K562 (cell line): ENCODE measurements at regions not wholly inside any gene's neighbourhood (a gene's known extent, or its start where the extent isn't known, plus 50 kb on each side); places are given as distances from the start of the nearest gene placed in this dataset.

ENCODE experiments used
- ATAC-seq: fragments of 200-7000 bp; cut with Tn5 transposase; 3 replicates; pipeline ENCODE4 v1.9.1; 2020; ENCODE audit warnings: moderate library complexity
- BruUV-seq: library from RNA; stranded (reverse); fragments of 400-500 nt; replicated peaks from 2 replicates; lab custom pipeline; 2021; lab: Mats Ljungman, UMichigan
- CTCF ChIA-PET: fragments of 300-600 bp; formaldehyde crosslinking; extraction: SDS; loops from one replicate; lab custom pipeline; 2021; ENCODE audit warnings: low intra/inter-chr PET ratio; lab: Yijun Ruan, JAX
- POLR2A ChIA-PET: fragments of 300-600, 350-650 bp; sonication (Branson Sonifier 250); formaldehyde crosslinking; extraction: SDS; loops from one replicate; lab custom pipeline; 2021; ENCODE audit warnings: antibody characterized with exemption, inconsistent platforms; lab: Yijun Ruan, JAX
- DNase-seq, 4 experiments: peaks; one replicate each; pipeline versions ENCODE4 v3.0.0 to v3.0.0-alpha.2; 2011 to 2018; ENCODE audit warnings: low spot score in 3 of 4, mixed read lengths in 3 of 4; ENCODE audit errors: extremely low read depth in 1 of 4
- FAIRE-seq: peaks from 2 replicates; lab custom pipeline; 2011; peaks lifted over from hg19 to GRCh38; lab: Jason Lieb, UNC
- H2AFZ ChIP-seq: 2 replicates; pipeline ENCODE4 v1.6.0; 2011; ENCODE audit warnings: low read depth, low read length, control low read depth, inconsistent platforms
- H3K27ac ChIP-seq: fragments of 200-600 bp; 3 replicates; pipeline ENCODE4 v1.8.0; 2011; ENCODE audit warnings: low read depth, mild to moderate bottlenecking, control low read depth, inconsistent platforms, low read length, moderate library complexity, mixed read lengths; ENCODE audit errors: extremely low read depth
- H3K27me3 ChIP-seq, 2 experiments: fragments of 300-600 bp in 1 of 2; 2 replicates in 1 of 2; 3 replicates in 1 of 2; pipeline versions ENCODE4 v1.6.0 to v1.8.0; 2011; ENCODE audit warnings: inconsistent platforms in 2 of 2, low read length in 2 of 2, mild to moderate bottlenecking in 1 of 2, mixed read lengths in 1 of 2, moderate library complexity in 1 of 2; ENCODE audit not compliant: control insufficient read depth in 2 of 2, insufficient read depth in 2 of 2
- H3K36me3 ChIP-seq: fragments of 300-600 bp; 3 replicates; pipeline ENCODE4 v1.8.0; 2011; ENCODE audit warnings: mild to moderate bottlenecking, low read length, inconsistent platforms; ENCODE audit not compliant: control insufficient read depth, insufficient read depth
- H3K4me1 ChIP-seq, 2 experiments: fragments of 200-600 bp in 1 of 2; replicated peaks in 1 of 2; 2 replicates in 1 of 2; 3 replicates in 1 of 2; pipeline versions ENCODE4 v1.5.1 to v1.8.0; 2011; ENCODE audit warnings: inconsistent platforms in 2 of 2, low read length in 2 of 2, mild to moderate bottlenecking in 1 of 2, mixed read lengths in 1 of 2, moderate library complexity in 1 of 2; ENCODE audit not compliant: control insufficient read depth in 2 of 2, insufficient read depth in 2 of 2
- H3K4me2 ChIP-seq: 2 replicates; pipeline ENCODE4 v1.6.1; 2011; ENCODE audit warnings: low read length, control low read depth, inconsistent platforms, mixed read lengths; ENCODE audit not compliant: insufficient read depth
- H3K4me3 ChIP-seq: fragments of 200-600 bp; sonication (generic), shearing (Covaris generic); 2 replicates; pipeline ENCODE4 v1.5.1; 2016; ENCODE audit warnings: control low read depth, inconsistent platforms
- H3K79me2 ChIP-seq: fragments of 200-600 bp; 3 replicates; pipeline ENCODE4 v1.8.0; 2011; ENCODE audit warnings: low read length, inconsistent platforms; ENCODE audit not compliant: control insufficient read depth, insufficient read depth
- H3K9ac ChIP-seq, 2 experiments: 2 replicates each; pipeline versions ENCODE4 v1.6.0 to v1.6.1; 2011; ENCODE audit warnings: low read depth in 2 of 2, low read length in 2 of 2, control low read depth in 1 of 2, inconsistent platforms in 1 of 2, mild to moderate bottlenecking in 1 of 2, mixed read lengths in 1 of 2; ENCODE audit not compliant: insufficient read depth in 1 of 2
- H3K9me1 ChIP-seq: one replicate; pipeline ENCODE4 v1.6.0; 2011; ENCODE audit warnings: inconsistent platforms, mild to moderate bottlenecking, low read length, moderate library complexity; ENCODE audit not compliant: control insufficient read depth, insufficient read depth
- H3K9me3 ChIP-seq: replicated peaks from 2 replicates; pipeline ENCODE4 v1.5.1; 2011; ENCODE audit warnings: low read depth, low read length, inconsistent platforms; ENCODE audit not compliant: control insufficient read depth, insufficient read depth
- H4K20me1 ChIP-seq: replicated peaks from 2 replicates; pipeline ENCODE4 v1.6.1; 2011; ENCODE audit warnings: low read length, inconsistent platforms, mixed read lengths; ENCODE audit not compliant: control insufficient read depth, insufficient read depth
- ATF4 ChIP-seq: fragments of 450-650 bp; formaldehyde crosslinking; IDR thresholded peaks from 2 replicates; pipeline ENCODE4 v1.4.0; 2022; ENCODE audit warnings: mild to moderate bottlenecking, moderate library complexity
- CSDE1 ChIP-seq, 2 experiments: fragments of 450-650 bp; IDR thresholded peaks; 2 replicates each; pipeline ENCODE4 v1.6.1; 2016; ENCODE audit warnings: mild to moderate bottlenecking in 1 of 2
- ERF ChIP-seq: fragments of 450-650 bp; formaldehyde crosslinking; IDR thresholded peaks from 2 replicates; pipeline ENCODE4 v1.4.0; 2020; ENCODE audit warnings: mild to moderate bottlenecking, mixed read lengths
- ETS2 ChIP-seq: IDR thresholded peaks from 2 replicates; pipeline ENCODE4 v1.6.1; 2016; ENCODE audit warnings: borderline replicate concordance, missing genetic modification characterization, mild to moderate bottlenecking, moderate library complexity, missing compliant biosample characterization; ENCODE audit not compliant: poor library complexity, severe bottlenecking
- HMG20B ChIP-seq: fragments of 250-450 bp; sonication (Bioruptor Pico); IDR thresholded peaks from 2 replicates; pipeline ENCODE4 v1.5.0; 2021; ENCODE audit warnings: mild to moderate bottlenecking
- IFI16 ChIP-seq: fragments of 250-450 bp; sonication (Bioruptor Pico); IDR thresholded peaks from 2 replicates; pipeline ENCODE4 v2.1.2; 2022; ENCODE audit warnings: mild to moderate bottlenecking, inconsistent platforms
- MAX ChIP-seq: sonication (generic); formaldehyde crosslinking; IDR thresholded peaks from 2 replicates; pipeline ENCODE4 v1.9.0; 2022; ENCODE audit warnings: mild to moderate bottlenecking, missing genetic modification reagents
- NCOR1 ChIP-seq: fragments of 450-650 bp; IDR thresholded peaks from 2 replicates; pipeline ENCODE4 v1.6.1; 2016; ENCODE audit warnings: mild to moderate bottlenecking, moderate library complexity
- NELFE ChIP-seq: IDR thresholded peaks from 2 replicates; pipeline ENCODE4 v1.6.1; 2011; ENCODE audit warnings: mild to moderate bottlenecking; ENCODE audit not compliant: insufficient read depth, insufficient read length
- PATZ1 ChIP-seq: fragments of 250-450 bp; sonication (Bioruptor Pico); IDR thresholded peaks from 2 replicates; pipeline ENCODE4 v1.5.0; 2020; ENCODE audit warnings: mild to moderate bottlenecking, borderline replicate concordance
- RFX5 ChIP-seq: IDR thresholded peaks from 2 replicates; pipeline ENCODE4 v1.6.1; 2011; ENCODE audit warnings: low read depth, mild to moderate bottlenecking, improper control_type of control experiment, low read length
- SOX6 ChIP-seq: fragments of 450-650 bp; IDR thresholded peaks from 2 replicates; pipeline ENCODE4 v1.6.1; 2014; ENCODE audit warnings: mild to moderate bottlenecking
- ZNF445 ChIP-seq: fragments of 250-450 bp; sonication (Bioruptor Pico); IDR thresholded peaks from 2 replicates; pipeline ENCODE4 v1.4.0; 2020; ENCODE audit warnings: low read depth, mild to moderate bottlenecking, moderate library complexity
- WGBS: fragments of 100-300 bp; shearing (Covaris generic); methylation state at CpG from one replicate; pipeline ENCODE4 v1.1.6; 2016; ENCODE audit warnings: low coverage, mixed read lengths; ENCODE audit not compliant: insufficient coverage; ENCODE audit errors: missing lambda C conversion rate; 5-methylcytosine and 5-hydroxymethylcytosine counted together
- in situ Hi-C: fragments of 300-500 bp; cut with MboI; formaldehyde crosslinking; loops from 4 replicates; pipeline ENCODE4 v1.15.0; 2018; ENCODE audit warnings: inconsistent platforms, mixed read lengths
- intact Hi-C: fragments of 100-400 bp; cut with micrococcal nuclease; formaldehyde crosslinking; loops from 2 replicates; pipeline ENCODE4 v1.14.2; 2022
- TF ChIP-seq, protein P1 (sequence below): fragments of 450-650 bp; IDR thresholded peaks from 2 replicates; pipeline ENCODE4 v1.7.0; 2016; ENCODE audit warnings: borderline replicate concordance
- TF ChIP-seq, protein P2 (sequence below): fragments of 450-650 bp; IDR thresholded peaks from 2 replicates; pipeline ENCODE4 v1.6.1; 2017; ENCODE audit warnings: antibody characterized with exemption, mild to moderate bottlenecking

GRCh38 chr14:106083082-106083481 is 556.7 kb downstream of the TMEM121 start:
- Histone ChIP-seq H4K20me1 (no peaks in the 10 kb centered on the region), H3K4me1 (no peaks in the 10 kb centered on the region), H3K4me3 (no peak overlapping the region), H3K27me3 (no peaks in the 10 kb centered on the region), H3K36me3 (no peaks in the 10 kb centered on the region), H3K79me2 (no peaks in the 10 kb centered on the region), H3K27ac (no peak overlapping the region), H3K4me2 (no peak overlapping the region), H3K9me1 (no peaks in the 10 kb centered on the region), H3K9me3 (no peaks in the 10 kb centered on the region), H2AFZ (no peak overlapping the region), H3K9ac (no peak overlapping the region)
- POLR2A ChIA-PET = no interaction called here
- no peak for DNase-seq
- no CpG with 5 or more reads among the region's 2 CpGs for WGBS
- intact Hi-C loops = no loop called here
- BruUV-seq = no TSS peak
- CTCF ChIA-PET = no interaction called here
- no peak for ATAC-seq
- in situ Hi-C loops = no loop called here
- no peak for FAIRE-seq
- TF ChIP-seq HMG20B (CRISPR knock-in tag) (no peak), IFI16 (CRISPR knock-in tag) (no peak), ERF (no peak), SOX6 (no peak), CSDE1 (IDR thresholded peaks at IDR 0.05) (no peak), ETS2 (tag) (no peak), RFX5 (no peak), ZNF445 (CRISPR knock-in tag) (no peak), PATZ1 (no peak), ATF4 (CRISPR knock-in tag) (no peak), MAX (CRISPR knock-in tag) (no peak), NELFE (no peak), NCOR1 (no peak)
- TF ChIP-seq, protein P1, sequence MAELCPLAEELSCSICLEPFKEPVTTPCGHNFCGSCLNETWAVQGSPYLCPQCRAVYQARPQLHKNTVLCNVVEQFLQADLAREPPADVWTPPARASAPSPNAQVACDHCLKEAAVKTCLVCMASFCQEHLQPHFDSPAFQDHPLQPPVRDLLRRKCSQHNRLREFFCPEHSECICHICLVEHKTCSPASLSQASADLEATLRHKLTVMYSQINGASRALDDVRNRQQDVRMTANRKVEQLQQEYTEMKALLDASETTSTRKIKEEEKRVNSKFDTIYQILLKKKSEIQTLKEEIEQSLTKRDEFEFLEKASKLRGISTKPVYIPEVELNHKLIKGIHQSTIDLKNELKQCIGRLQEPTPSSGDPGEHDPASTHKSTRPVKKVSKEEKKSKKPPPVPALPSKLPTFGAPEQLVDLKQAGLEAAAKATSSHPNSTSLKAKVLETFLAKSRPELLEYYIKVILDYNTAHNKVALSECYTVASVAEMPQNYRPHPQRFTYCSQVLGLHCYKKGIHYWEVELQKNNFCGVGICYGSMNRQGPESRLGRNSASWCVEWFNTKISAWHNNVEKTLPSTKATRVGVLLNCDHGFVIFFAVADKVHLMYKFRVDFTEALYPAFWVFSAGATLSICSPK = no peak
- TF ChIP-seq, protein P2, sequence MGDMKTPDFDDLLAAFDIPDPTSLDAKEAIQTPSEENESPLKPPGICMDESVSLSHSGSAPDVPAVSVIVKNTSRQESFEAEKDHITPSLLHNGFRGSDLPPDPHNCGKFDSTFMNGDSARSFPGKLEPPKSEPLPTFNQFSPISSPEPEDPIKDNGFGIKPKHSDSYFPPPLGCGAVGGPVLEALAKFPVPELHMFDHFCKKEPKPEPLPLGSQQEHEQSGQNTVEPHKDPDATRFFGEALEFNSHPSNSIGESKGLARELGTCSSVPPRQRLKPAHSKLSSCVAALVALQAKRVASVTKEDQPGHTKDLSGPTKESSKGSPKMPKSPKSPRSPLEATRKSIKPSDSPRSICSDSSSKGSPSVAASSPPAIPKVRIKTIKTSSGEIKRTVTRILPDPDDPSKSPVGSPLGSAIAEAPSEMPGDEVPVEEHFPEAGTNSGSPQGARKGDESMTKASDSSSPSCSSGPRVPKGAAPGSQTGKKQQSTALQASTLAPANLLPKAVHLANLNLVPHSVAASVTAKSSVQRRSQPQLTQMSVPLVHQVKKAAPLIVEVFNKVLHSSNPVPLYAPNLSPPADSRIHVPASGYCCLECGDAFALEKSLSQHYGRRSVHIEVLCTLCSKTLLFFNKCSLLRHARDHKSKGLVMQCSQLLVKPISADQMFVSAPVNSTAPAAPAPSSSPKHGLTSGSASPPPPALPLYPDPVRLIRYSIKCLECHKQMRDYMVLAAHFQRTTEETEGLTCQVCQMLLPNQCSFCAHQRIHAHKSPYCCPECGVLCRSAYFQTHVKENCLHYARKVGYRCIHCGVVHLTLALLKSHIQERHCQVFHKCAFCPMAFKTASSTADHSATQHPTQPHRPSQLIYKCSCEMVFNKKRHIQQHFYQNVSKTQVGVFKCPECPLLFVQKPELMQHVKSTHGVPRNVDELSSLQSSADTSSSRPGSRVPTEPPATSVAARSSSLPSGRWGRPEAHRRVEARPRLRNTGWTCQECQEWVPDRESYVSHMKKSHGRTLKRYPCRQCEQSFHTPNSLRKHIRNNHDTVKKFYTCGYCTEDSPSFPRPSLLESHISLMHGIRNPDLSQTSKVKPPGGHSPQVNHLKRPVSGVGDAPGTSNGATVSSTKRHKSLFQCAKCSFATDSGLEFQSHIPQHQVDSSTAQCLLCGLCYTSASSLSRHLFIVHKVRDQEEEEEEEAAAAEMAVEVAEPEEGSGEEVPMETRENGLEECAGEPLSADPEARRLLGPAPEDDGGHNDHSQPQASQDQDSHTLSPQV = no peak
